ENCODE measurements at regions not wholly inside any gene's neighbourhood (a gene's known extent, or its start where the extent isn't known, plus 50 kb on each side); places are given as distances from the start of the nearest gene placed in this dataset.

- Histone ChIP-seq H3K9me3 (no peaks in the 10 kb centered on the region), H3K4me1 (replicated peaks) (no peaks in the 10 kb centered on the region), H3K4me3 (no peak overlapping the region), H3K27ac (no peak overlapping the region), H3K36me3 (no peaks in the 10 kb centered on the region), H3K27me3 (replicated peaks; ENCODE audit: insufficient read depth) (no peaks in the 10 kb centered on the region)
- peak; percentile 75 for DNase-seq (ENCODE audit: low spot score)
- WGBS = 22% methylated on average over 21 of the region's 21 CpGs
- TF ChIP-seq POLR2AphosphoS5 (IDR thresholded peaks at IDR 0.05) = no peak
- peak; percentile 79 to 91 (median 80) for TF ChIP-seq CTCF (IDR thresholded peaks at IDR 0.05)
- intact Hi-C loops (cut with DNase I) = loop anchor here (5.0 to 10.0 kb wide), 5 partner anchors 122 to 630 kb away; no protein-coding TSS in a partner anchor
These were observed 137.0 kb upstream of the STMND1 start for GRCh38 chr6:16964553-16965499.

- intact Hi-C loops (cut with DNase I) = loop anchor here (5.0 to 10.0 kb wide), 4 partner anchors 157 to 627 kb away; no protein-coding TSS in a partner anchor
- WGBS = 88% methylated on average over 1 of the region's 1 CpG
These were observed 140.3 kb upstream of the STMND1 start for GRCh38 chr6:16961577-16961976.

GRCh38 chr6:16959789-16960188 lies 142.1 kb upstream of the STMND1 start:
- no peaks in the 10 kb centered on the region for H3K9me3 ChIP-seq
- H3K4me1 ChIP-seq (replicated peaks) = no peaks in the 10 kb centered on the region
- H3K4me3 ChIP-seq = no peak overlapping the region
- intact Hi-C loops (cut with DNase I) = loop anchor here (5.0 to 10.0 kb wide), 4 partner anchors 155 to 625 kb away; no protein-coding TSS in a partner anchor
- WGBS = 32% methylated on average over 1 of the region's 1 CpG
- DNase-seq (ENCODE audit: low spot score) = no peak
- no peak overlapping the region for H3K27ac ChIP-seq
- H3K27me3 ChIP-seq (replicated peaks; ENCODE audit: insufficient read depth) = no peaks in the 10 kb centered on the region
- H3K36me3 ChIP-seq = no peaks in the 10 kb centered on the region
- TF ChIP-seq POLR2AphosphoS5 (IDR thresholded peaks at IDR 0.05) (no peak), POLR2A (IDR thresholded peaks at IDR 0.05) (no peak), CTCF (IDR thresholded peaks at IDR 0.05) (no peak)

More at GRCh38 chr6:16961577-16961976, 140.3 kb upstream of the STMND1 start:
- no peaks in the 10 kb centered on the region for H3K27me3 ChIP-seq (replicated peaks; ENCODE audit: insufficient read depth)
- H3K36me3 ChIP-seq = no peaks in the 10 kb centered on the region
- TF ChIP-seq CTCF (IDR thresholded peaks at IDR 0.05) (no peak), POLR2A (IDR thresholded peaks at IDR 0.05) (no peak), POLR2AphosphoS5 (IDR thresholded peaks at IDR 0.05) (no peak)
- no peaks in the 10 kb centered on the region for H3K4me1 ChIP-seq (replicated peaks)
- no peaks in the 10 kb centered on the region for H3K9me3 ChIP-seq
- no peak for DNase-seq (ENCODE audit: low spot score)
- H3K27ac ChIP-seq = no peak overlapping the region
- H3K4me3 ChIP-seq = no peak overlapping the region

GRCh38 chr6:16956361-16956760 lies 145.5 kb upstream of the STMND1 start:
- Histone ChIP-seq H3K27me3 (replicated peaks; ENCODE audit: insufficient read depth) (no peaks in the 10 kb centered on the region), H3K4me1 (replicated peaks) (no peaks in the 10 kb centered on the region), H3K27ac (no peak overlapping the region), H3K4me3 (no peak overlapping the region), H3K9me3 (no peaks in the 10 kb centered on the region), H3K36me3 (no peaks in the 10 kb centered on the region)
- no peak for DNase-seq (ENCODE audit: low spot score)
- TF ChIP-seq POLR2AphosphoS5 (IDR thresholded peaks at IDR 0.05) = no peak
- TF ChIP-seq CTCF (IDR thresholded peaks at IDR 0.05) = no peak
- no peak for TF ChIP-seq POLR2A (IDR thresholded peaks at IDR 0.05)
- intact Hi-C loops (cut with DNase I) = no loop called here
- WGBS = 68% methylated on average over 2 of the region's 2 CpGs

Data from prostate gland (tissue), 2 donors.